HG03521 (cell line): ENCODE measurements at regions not wholly inside any gene's neighbourhood (a gene's known extent, or its start where the extent isn't known, plus 50 kb on each side); places are given as distances from the start of the nearest gene placed in this dataset.

Source experiments
- ATAC-seq: cut with Tn5 transposase; IDR thresholded peaks from one replicate; pipeline ENCODE4 v1.9.1; 2021; ENCODE audit warnings: mild to moderate bottlenecking, moderate library complexity; ENCODE audit not compliant: unreplicated experiment

DNA sequence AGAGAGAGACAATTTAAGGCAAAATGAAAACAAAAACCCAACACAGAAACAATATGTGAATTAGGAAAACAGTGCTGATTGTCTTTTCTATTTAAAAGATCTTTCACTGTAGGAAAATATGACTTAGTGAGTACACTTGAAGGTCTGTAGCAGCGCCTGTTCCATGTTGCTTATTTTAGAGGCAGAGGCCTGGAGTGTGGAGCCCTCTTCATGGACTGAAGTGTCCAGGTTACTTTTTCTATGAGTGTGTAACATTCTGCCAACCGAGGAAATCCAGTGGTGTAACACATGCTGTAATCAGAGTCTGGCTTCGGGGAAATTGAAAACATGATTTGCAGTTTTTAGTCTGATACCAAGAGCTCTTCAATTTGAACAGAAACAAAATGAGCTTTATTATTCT lies 64.0 kb upstream of the GPRIN3 start:
- no peak for ATAC-seq

- no peak for ATAC-seq
These were observed 62.0 kb upstream of the GPRIN3 start for GRCh38 chr4:89369581-89369980.

GRCh38 chr4:89368861-89369260 lies 61.3 kb upstream of the GPRIN3 start:
- ATAC-seq, result no peak

DNA sequence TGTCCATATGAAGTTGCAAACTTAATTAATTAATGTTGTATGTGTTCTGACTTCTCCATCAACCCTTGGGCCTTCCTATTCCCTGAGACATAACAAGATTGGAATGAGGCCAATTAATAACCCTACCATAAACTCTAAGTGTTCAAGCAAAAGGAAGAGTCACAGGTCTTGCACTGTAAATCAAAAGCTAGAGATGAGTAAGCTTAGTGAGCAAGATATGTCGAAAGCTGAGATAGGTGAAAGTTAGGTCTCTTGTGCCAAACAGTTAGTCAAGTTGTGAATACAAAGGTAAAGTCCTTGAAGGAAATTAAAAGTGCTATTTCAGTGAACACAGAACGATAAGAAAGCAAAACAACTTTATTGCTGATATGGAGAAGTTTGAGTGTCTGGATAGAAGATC lies 58.2 kb upstream of the GPRIN3 start:
- no peak for ATAC-seq

- no peak for ATAC-seq
These were observed 57.8 kb upstream of the GPRIN3 start for GRCh38 chr4:89365375-89365774.

GRCh38 chr4:89364541-89364940 lies 56.9 kb upstream of the GPRIN3 start:
- no peak for ATAC-seq

DNA sequence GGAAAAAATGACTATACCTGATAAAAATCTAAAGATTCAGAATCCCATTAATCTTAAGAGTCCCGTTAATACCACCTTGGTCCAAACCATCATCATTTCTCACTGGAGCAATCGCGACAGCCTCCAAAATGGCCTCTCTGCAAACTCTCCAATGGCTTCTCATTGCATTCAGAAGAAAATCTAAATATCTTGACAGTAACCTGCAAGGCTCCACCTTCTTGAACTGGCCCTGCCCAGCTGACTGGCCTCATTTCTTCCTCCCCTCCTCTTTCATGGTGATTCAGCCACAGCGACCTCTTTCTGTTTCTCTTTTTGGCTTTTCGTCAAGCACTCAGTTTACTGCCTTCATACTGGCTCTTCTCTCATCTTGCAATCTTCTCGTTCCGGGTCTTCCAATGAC lies 56.2 kb upstream of the GPRIN3 start:
- ATAC-seq, result no peak

DNA sequence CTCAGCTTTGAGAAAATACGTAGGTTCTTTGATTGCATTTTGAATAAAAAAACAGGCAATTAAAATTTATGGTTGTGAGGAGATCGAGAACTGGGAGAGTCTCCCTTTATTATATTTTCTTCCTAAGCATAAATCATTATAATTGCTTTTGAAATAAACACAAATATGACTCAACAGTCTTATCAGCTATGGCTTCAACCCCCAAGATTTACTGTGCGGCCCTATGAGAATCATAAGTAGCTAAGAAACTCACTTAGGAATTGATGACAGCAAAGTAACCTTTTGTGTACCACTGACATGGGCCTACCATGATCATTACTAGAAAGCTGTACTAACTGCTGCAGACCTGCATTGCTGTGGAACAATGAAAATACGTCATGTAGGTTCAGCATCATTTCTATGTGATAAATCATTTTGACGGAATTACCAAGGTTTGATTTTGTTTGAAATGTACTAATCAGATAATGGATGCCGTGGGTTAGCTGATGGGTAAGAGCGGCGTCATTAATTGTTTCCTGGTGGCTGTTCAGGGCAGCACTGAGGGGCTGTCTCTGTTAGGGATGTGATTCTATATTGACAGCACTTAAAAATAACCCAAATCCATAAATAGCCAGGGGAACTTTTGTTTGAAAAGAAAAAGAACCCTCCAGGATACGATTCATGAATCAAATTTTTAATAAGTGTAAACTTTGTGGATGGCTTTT lies 51.5 kb upstream of the GPRIN3 start:
- ATAC-seq, result no peak

DNA sequence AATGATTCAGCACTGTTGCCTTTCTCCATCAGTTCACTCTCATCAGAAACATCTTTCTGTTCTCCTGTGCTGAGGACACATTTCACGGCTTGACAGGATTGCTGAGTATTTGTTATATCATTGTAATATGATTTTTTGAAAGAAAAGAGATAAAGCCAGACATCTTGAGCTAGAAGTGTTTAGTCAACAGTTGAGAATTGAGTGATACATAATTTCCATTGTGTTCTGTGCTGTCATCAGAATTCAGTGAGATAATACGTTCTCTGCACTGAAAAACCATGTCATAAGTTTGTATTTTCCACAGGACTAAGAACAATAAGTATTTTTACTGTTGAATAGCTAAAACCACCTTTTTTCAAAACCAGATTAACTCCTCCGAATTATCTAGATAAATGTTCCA lies 50.2 kb upstream of the GPRIN3 start:
- ATAC-seq, result no peak
